Medulla oblongata (tissue), 1 donor: ENCODE measurements at regions not wholly inside any gene's neighbourhood (a gene's known extent, or its start where the extent isn't known, plus 50 kb on each side); places are given as distances from the start of the nearest gene placed in this dataset.
"Not testable (repeated sequence)": the region's sequence is repeated elsewhere in the genome, so short reads cannot be mapped to it uniquely, and the experiment has no call there.

ENCODE experiments used
- DNase-seq: peaks from one replicate; pipeline ENCODE4 v3.0.0-alpha.2; 2015; ENCODE audit errors: extremely low spot score

DNA sequence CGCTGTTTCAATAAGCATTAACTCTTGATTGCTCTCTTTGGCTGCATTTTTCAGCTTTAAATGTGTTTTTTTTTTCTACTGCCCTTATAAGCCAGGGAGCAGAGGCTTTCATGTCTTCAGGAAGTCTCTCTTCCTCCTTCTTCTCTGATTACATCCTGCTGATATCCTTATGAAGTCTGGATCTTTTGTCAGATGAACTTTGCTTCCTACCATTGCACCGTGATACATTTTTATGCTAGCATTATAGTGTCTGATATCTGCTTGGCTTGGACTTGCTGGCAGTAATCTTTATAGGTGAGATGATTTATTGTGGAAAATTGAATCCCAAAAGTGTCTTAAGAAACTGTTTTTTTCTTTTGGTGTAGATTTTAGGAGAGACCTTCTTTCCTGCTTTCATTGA is 160.4 kb upstream of the CFAP20DC start:
- no peak for DNase-seq

DNA sequence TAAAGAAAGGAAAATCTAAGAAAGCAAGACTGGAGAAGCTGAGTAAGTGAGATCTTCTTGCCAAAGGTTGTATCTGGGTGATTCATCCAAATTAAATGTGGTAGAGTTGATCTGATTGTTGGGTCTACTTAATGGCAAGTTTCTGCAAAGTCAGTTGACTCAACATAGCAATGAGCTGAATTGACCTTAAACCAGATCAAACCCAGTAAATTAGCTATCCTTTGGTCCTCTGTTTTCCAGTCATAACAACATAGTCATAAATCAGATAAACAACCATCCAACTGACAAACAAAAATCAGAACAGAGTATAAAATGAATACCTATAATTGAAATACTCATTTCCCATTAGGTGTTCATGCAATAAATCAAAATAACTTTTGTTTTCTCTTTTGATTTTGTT is 142.6 kb upstream of the CFAP20DC start:
- DNase-seq, result no peak

DNA sequence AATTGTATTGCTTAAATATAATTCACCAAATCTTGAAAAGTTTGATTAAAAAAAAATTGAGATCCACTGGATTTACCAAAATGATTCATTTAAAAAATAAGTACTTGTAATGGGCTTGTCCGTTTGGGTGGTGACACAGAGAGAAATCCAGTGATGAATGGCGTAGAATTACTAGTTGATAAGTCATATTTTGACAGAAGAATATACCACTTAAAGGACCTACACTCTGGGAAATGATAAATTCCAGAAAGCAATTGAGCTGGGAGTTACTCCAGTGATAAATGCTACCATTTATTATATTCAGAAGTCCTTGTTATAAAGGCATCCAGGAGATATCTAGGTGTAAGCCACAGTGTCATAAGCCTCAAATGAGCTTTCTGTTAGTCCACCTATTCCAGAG is 141.8 kb upstream of the CFAP20DC start:
- DNase-seq, result no peak

- DNase-seq, result no peak
These were observed 140.1 kb upstream of the CFAP20DC start for GRCh38 chr3:59189939-59190338.

DNA sequence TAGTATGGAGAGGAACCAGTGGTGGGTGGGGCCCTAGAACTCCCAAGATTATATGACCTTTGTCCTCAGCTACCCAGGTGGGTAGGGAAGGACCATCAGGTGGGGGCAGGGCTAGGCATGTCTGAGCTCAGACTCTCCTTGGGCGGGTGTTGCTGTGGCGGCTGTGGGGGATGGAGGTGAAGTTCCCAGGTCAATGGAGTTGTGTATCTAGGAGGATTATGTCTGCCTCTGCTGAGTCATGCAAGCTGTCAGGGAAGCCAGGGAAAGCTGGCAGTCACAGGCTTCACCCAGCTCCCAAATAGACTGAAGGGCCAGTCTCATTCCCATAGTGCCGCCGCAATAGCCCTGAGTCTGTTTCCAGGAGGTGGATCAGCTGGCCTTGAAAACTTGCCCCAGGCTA is 139.7 kb upstream of the CFAP20DC start:
- no peak for DNase-seq

- no peak for DNase-seq
These were observed 136.9 kb upstream of the CFAP20DC start for GRCh38 chr3:59186725-59187124.

GRCh38 chr3:59185591-59186369 is 136.0 kb upstream of the CFAP20DC start:
- no peak for DNase-seq

DNA sequence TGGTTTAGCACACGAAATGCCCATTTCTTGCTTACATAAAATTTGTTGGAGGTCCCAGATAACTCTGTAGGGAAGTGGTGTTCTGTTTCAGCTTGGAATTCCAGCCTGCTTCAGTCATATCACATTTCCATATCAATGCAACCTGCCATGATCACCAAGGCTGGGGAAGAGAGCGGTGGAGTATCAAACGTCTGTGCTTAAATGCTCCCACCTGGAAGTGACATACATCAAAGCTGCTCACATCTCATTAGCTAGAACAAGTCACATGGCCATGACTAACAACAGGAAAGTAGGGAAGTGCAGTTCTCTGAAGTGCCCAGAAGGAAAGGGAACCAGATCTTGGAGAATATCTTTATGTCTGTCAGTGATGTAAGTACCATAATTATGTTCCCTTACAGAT is 130.2 kb upstream of the CFAP20DC start:
- DNase-seq, result no peak

DNA sequence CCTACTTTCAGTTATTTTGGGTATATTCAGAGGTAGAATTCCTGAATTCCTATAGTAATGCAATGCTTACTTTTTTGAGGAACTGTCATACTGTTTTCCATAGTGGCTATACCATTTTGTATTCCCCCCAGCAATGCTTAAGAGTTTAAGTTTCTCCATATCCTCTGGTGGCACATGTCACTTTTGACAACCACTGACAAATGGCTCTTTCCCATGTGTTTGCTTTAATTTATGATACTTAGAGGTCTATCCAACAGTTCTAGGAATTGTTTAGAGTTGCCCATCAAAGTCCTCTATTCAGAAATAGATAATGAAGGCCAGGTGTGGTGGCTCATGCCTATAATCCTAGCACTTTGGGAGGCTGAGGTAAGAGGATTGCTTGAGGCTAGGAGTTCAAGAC is 128.9 kb upstream of the CFAP20DC start:
- DNase-seq, result no peak

DNA sequence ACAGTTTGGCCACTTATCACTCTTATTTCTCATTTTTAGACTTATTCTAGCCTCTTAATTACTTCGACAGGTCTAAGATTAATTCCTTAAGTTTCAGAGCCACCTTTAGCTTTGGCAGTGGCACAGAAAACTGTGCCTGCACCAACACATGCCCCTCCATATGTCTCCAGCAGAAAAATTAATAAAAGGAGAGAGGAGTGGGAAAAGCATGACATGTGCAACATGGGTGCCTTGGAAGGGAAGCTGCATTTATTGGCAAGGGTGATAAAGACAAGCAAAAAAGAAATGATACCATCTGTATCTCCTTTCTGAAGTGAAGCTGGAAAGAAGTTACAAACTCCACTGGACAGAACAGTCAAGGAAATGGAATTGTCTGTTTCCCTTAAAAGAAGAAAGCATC is 121.7 kb upstream of the CFAP20DC start:
- DNase-seq, result no peak

DNA sequence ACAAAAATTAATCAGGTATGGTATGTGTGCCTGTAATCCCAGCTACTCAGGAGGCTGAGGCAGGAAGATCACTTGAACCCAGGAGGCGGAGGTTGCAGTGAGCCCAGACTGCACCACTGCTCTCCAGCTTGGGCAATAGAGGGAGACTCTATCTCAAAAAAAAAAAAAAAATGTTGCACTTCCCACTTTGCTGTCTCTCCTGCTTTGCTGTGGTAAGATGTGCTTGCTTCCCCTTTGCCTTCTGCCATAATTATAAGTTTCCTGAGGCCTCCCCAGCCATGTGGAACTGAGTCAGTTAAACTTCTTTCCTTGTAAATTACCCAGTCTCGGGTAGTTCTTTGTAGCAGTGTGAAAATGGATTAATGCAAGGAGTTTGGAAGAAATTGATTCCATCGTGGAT is 120.3 kb upstream of the CFAP20DC start:
- DNase-seq, result not testable (repeated sequence)

- DNase-seq, result no peak
These were observed 117.9 kb upstream of the CFAP20DC start for GRCh38 chr3:59167756-59168155.

DNA sequence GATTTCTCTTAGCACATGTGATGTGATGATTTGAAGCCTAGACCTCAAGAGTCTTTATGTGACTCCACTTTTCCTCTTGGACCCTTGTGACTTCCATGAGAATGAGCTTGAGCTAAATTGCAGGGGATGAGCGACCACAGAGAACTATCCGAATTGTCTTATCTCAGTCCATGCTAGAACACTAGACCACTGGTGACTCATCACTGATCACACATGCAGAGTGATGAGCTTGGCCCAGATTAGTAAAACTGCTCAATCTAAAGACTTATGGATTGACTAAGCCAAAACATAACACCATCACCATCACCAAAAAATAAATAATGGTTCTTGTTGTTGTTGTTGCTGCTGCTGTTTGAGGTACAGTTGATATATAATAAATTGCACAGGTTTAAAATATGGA is 114.1 kb upstream of the CFAP20DC start:
- DNase-seq, result no peak

DNA sequence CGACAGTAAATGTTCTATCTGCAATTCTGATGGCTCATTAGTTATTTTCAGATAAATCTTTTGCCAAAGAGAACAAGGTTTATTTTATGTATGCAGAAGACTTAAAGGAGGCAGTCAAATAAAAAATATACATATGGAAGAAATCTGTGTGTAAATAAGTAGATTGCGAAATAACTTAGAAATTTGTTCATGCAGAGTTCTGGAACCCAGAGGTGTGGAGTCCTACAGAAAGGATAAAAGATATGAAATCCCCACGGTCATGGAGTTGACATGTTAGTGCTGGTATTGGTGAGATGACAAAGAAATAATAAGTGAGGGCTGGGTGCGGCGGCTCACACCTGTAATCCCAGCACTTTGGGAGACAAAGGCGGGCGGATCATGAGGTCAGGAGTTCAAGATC is 111.2 kb upstream of the CFAP20DC start:
- no peak for DNase-seq

DNA sequence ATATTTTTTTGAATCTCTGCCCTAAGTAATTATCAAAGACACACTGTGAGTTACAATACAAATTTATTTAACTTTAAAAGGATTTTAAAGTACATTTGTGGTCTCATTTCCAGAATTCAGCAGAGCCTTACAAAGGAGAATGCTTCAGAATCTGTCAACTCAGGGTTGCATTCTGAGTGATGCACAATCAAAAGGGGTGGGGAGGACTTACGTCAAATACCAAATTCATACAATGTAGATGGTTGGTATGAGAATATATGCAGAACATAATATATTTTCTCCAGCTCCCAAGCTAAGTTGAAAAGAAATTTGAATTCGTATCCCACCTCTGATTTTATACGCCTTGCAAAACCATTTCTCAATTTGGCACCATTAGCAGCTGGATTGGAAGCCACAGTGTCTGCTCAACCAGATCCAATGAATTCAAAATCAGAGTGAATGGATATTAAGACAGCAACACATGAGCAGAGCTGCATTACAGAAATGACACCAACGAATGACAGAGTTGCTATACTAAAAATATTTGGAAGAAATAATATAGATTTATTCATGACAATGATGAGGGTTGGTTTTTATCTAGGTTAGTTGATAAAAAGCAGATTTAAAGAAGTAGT is 110.4 kb upstream of the CFAP20DC start:
- DNase-seq, result no peak

GRCh38 chr3:59153648-59154047 is 103.8 kb upstream of the CFAP20DC start:
- DNase-seq, result peak; percentile 38

- DNase-seq, result no peak
These were observed 103.1 kb upstream of the CFAP20DC start for GRCh38 chr3:59152943-59153342.

DNA sequence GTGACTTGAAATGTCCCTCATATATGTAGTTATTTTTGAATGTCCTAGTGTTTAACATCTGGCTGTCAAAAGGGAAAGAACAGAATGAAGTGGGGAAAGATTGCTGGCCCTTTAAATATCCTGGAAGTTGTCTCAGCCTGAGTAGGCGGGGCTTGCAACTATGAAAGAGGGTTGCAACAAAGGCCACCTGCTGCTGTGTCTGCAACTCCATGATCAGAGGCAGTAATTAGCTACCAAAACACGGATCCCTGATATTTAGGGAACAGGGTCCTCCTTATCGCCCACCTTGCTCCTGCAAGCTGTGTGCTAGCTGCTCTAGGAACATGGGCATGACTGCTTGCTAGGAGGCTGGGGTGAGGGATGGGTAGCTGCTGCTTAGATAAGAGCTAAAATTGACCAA is 100.2 kb upstream of the CFAP20DC start:
- no peak for DNase-seq

DNA sequence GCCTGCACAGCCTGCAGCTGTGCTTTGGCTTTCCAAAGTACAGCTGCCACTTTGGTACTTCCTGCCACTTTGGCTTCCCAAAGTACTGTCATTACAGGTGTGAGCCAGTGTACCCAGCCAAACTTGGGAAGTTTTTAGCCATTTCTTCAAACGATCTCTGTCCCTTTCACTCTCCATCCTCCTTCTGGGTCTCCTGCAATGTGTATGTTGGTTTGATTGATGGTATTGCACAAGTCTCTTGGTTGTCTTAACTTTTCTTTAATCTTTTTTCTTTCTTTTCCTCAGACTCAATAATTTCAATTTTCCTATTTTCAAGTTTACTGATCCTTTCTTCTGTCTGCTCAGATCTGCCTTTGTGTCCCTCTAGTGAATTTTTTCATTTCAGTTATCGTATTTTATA is 99.3 kb upstream of the CFAP20DC start:
- no peak for DNase-seq

DNA sequence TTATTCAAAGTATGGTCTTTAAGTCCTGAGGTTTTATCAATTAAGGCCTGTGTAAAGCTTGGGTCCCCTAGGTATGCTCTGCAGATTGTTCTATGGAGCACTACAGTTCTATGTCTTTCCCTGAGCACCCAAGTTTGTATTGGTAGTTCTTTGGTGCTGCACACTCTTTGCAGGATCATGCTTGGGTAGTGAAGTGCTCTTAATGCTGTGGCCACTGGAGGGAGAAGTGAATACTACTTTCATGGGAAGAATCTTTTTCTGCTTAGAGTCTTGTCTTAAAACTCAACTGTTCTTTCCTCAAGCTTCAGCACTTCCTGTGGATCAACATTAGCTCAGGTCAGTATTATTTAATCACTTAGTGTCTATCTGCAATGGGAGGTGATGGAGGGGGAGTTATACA is 93.6 kb upstream of the CFAP20DC start:
- no peak for DNase-seq

DNA sequence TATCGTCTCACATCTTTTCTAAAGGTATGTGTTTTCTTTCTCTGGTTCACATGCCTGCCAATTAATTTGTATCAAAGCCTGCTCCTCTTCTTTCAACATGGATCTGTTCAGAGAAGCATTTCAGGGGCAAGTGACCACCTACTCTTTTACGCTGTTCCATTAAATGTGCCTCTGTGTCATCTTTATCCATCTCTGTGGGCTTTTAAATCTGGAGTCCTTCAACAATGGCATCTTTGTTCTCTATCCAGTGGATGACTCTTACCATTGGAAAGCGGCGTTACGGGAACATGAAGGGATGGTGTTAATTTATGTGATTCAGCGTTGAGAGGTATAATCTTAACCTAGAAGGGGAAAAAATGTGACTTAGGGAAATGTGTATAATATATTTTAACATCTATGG is 92.7 kb upstream of the CFAP20DC start:
- peak; percentile 49 for DNase-seq

GRCh38 chr3:59138966-59139365 is 89.1 kb upstream of the CFAP20DC start:
- DNase-seq, result no peak

DNA sequence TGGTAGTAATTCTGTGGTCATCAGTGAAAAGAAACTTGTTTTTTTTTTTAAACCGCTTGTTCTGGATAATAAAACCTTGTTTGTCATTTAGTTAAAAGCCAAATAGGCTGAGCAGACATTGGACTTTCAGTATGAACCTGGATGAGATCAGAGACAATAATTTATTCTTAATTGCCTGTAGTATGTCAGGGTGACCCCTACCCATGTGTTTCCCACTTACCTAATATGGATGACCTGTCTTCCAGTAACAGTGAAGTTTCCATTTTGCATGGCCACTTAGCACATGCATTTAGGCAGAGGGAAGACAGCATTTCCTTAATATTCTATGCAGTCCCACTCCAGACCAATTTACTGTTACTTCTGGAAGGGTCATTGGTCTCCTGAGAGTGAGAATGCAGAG is 87.6 kb upstream of the CFAP20DC start:
- no peak for DNase-seq

- DNase-seq, result no peak
These were observed 86.3 kb upstream of the CFAP20DC start for GRCh38 chr3:59136081-59136480.
